ENCODE measurements at regions not wholly inside any gene's neighbourhood (a gene's known extent, or its start where the extent isn't known, plus 50 kb on each side); places are given as distances from the start of the nearest gene placed in this dataset.

- Histone ChIP-seq H3K4me3 (no peak overlapping the region), H3K9me3 (no peaks in the 10 kb centered on the region), H3K36me3 (no peaks in the 10 kb centered on the region), H3K27me3 (replicated peaks in 1 of 7) (no peaks in the 10 kb centered on the region), H3K4me1 (no peaks in the 10 kb centered on the region), H3K27ac (no peak overlapping the region)
- TF ChIP-seq POLR2AphosphoS5 (IDR thresholded peaks at IDR 0.05) (no peak), POLR2A (IDR thresholded peaks at IDR 0.05) (no peak)
- 31 to 52% (median 45%) methylated on average over 2 of the region's 2 CpGs for WGBS, 5 donors
- DNase-seq = no peak
- intact Hi-C loops (cut with DNase I; ENCODE audit: low total_unique reads) = no loop called here
Observed at GRCh38 chr3:117304681-117305080, 595.1 kb downstream of the TUSC7 start.

DNA sequence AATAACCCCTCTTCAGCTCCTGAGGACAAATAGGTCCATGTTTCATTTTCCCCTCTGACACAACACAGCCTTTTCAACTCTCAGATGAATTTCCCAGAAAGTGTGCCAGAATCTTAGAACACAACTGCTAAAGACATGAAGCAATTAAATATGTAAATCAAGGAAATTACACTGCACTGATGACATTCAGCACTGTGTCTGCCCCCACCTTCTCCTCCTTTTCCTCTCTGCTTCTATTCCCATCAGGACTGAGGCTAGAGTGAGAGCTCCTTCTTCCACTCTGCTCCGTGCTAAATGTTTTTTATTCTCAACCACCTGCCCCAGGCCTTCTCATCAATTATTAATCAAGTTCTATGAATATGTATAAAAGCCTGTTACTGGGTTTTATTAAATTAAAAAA lies 596.1 kb downstream of the TUSC7 start:
- Histone ChIP-seq H3K27ac (no peak overlapping the region), H3K36me3 (no peaks in the 10 kb centered on the region), H3K4me1 (no peaks in the 10 kb centered on the region), H3K4me3 (no peak overlapping the region), H3K9me3 (no peaks in the 10 kb centered on the region), H3K27me3 (replicated peaks in 1 of 7) (no peaks in the 10 kb centered on the region)
- no peak for DNase-seq
- TF ChIP-seq, protein P1, sequence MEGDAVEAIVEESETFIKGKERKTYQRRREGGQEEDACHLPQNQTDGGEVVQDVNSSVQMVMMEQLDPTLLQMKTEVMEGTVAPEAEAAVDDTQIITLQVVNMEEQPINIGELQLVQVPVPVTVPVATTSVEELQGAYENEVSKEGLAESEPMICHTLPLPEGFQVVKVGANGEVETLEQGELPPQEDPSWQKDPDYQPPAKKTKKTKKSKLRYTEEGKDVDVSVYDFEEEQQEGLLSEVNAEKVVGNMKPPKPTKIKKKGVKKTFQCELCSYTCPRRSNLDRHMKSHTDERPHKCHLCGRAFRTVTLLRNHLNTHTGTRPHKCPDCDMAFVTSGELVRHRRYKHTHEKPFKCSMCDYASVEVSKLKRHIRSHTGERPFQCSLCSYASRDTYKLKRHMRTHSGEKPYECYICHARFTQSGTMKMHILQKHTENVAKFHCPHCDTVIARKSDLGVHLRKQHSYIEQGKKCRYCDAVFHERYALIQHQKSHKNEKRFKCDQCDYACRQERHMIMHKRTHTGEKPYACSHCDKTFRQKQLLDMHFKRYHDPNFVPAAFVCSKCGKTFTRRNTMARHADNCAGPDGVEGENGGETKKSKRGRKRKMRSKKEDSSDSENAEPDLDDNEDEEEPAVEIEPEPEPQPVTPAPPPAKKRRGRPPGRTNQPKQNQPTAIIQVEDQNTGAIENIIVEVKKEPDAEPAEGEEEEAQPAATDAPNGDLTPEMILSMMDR (IDR thresholded peaks at IDR 0.05 in 8 of 11, conservative IDR thresholded peaks at IDR 0.05 in 3 of 11) = no peak
- TF ChIP-seq POLR2AphosphoS5 (IDR thresholded peaks at IDR 0.05) = no peak
- TF ChIP-seq POLR2A (IDR thresholded peaks at IDR 0.05) = no peak
- 68 to 92% (median 80%) methylated on average over 1 of the region's 1 CpG for WGBS, 5 donors
- intact Hi-C loops (cut with DNase I; ENCODE audit: low total_unique reads) = no loop called here

DNA sequence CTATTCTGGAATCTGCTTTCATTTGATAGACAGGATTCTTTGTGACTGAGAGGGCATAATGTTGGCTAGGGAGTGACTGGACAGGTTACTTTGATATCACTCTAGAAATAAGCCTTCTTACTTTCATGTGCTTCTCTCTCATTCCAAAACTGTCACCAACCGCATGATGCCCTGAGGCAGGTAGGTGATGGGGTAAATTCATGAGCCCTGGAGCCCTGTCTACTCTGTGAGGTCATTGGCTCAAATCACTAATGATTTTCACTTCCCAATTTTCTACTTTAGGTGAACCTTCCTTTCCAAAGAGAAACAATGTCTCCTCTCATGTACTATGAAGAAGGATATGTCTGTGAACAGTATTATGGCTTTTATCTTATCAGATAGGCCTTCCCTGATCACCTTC lies 596.7 kb downstream of the TUSC7 start:
- Histone ChIP-seq H3K4me1 (no peaks in the 10 kb centered on the region), H3K27ac (no peak overlapping the region), H3K9me3 (no peaks in the 10 kb centered on the region), H3K27me3 (replicated peaks in 1 of 7) (no peaks in the 10 kb centered on the region), H3K36me3 (no peaks in the 10 kb centered on the region), H3K4me3 (no peak overlapping the region)
- no peak for DNase-seq
- intact Hi-C loops (cut with DNase I; ENCODE audit: low total_unique reads) = no loop called here
- TF ChIP-seq, protein P1 (IDR thresholded peaks at IDR 0.05 in 8 of 11, conservative IDR thresholded peaks at IDR 0.05 in 3 of 11) = no peak
- TF ChIP-seq POLR2AphosphoS5 (IDR thresholded peaks at IDR 0.05) (no peak), POLR2A (IDR thresholded peaks at IDR 0.05) (no peak)
- 77 to 92% (median 86%) methylated on average over 1 of the region's 1 CpG for WGBS, 5 donors

GRCh38 chr3:117308353-117308752 lies 598.8 kb downstream of the TUSC7 start:
- Histone ChIP-seq H3K27ac (no peak overlapping the region), H3K4me1 (no peaks in the 10 kb centered on the region), H3K36me3 (no peaks in the 10 kb centered on the region), H3K27me3 (replicated peaks in 1 of 7) (no peaks in the 10 kb centered on the region), H3K4me3 (no peak overlapping the region), H3K9me3 (no peaks in the 10 kb centered on the region)
- 57 to 76% (median 68%) methylated on average over 3 of the region's 3 CpGs for WGBS, 5 donors
- DNase-seq = no peak
- TF ChIP-seq POLR2AphosphoS5 (IDR thresholded peaks at IDR 0.05) = no peak
- TF ChIP-seq, protein P1 (IDR thresholded peaks at IDR 0.05 in 8 of 11, conservative IDR thresholded peaks at IDR 0.05 in 3 of 11) = no peak
- TF ChIP-seq POLR2A (IDR thresholded peaks at IDR 0.05) = no peak
- intact Hi-C loops (cut with DNase I; ENCODE audit: low total_unique reads) = no loop called here

- H3K9me3 ChIP-seq = no peaks in the 10 kb centered on the region
- no peaks in the 10 kb centered on the region for H3K36me3 ChIP-seq
- H3K4me3 ChIP-seq = no peak overlapping the region
- DNase-seq = no peak
- H3K27ac ChIP-seq = no peak overlapping the region
- intact Hi-C loops (cut with DNase I; ENCODE audit: low total_unique reads) = no loop called here
- WGBS, 5 donors = 79 to 88% (median 83%) methylated on average over 1 of the region's 1 CpG
- no peaks in the 10 kb centered on the region for H3K27me3 ChIP-seq (replicated peaks in 1 of 7)
- no peaks in the 10 kb centered on the region for H3K4me1 ChIP-seq
- TF ChIP-seq POLR2A (IDR thresholded peaks at IDR 0.05) = no peak
- TF ChIP-seq POLR2AphosphoS5 (IDR thresholded peaks at IDR 0.05) = no peak
- TF ChIP-seq, protein P1 (IDR thresholded peaks at IDR 0.05 in 8 of 11, conservative IDR thresholded peaks at IDR 0.05 in 3 of 11) = no peak
Observed at GRCh38 chr3:117308756-117309155, 599.2 kb downstream of the TUSC7 start.

Data from spleen (tissue), 11 donors.